ENCODE measurements at regions not wholly inside any gene's neighbourhood (a gene's known extent, or its start where the extent isn't known, plus 50 kb on each side); places are given as distances from the start of the nearest gene placed in this dataset.

GRCh38 chr5:124231230-124231629 is 515.2 kb downstream of the ZNF608 start:
- TF ChIP-seq CTCF (IDR thresholded peaks at IDR 0.05) = no peak
- no peak for TF ChIP-seq EZH2 (IDR thresholded peaks at IDR 0.05; ENCODE audit: borderline replicate concordance, insufficient read depth, low read depth, low read length, poor library complexity, severe bottlenecking)
